Adrenal gland (tissue), 5 donors: ENCODE measurements at regions not wholly inside any gene's neighbourhood (a gene's known extent, or its start where the extent isn't known, plus 50 kb on each side); places are given as distances from the start of the nearest gene placed in this dataset.

Experiments used
- CTCF ChIP-seq, 6 experiments: fragments of 450-650 bp in 4 of 6; fragments of 200-600 bp in 2 of 6; sonication (generic) in 1 of 6; IDR thresholded peaks; 1 replicate in 5 of 6; 2 replicates in 1 of 6; pipeline versions ENCODE4 v1.5.1 to v1.8.0; 2016 to 2021; ENCODE audit warnings: antibody characterized with exemption in 6 of 6, mild to moderate bottlenecking in 2 of 6, moderate library complexity in 1 of 6
- POLR2A ChIP-seq, 2 donors: fragments of 450-650 bp; IDR thresholded peaks; one replicate each; pipeline ENCODE4 v1.6.1; 2017; ENCODE audit warnings: antibody characterized with exemption in 2 of 2, mild to moderate bottlenecking in 2 of 2, moderate library complexity in 1 of 2
- donor health status: DM: no; HTN: no; CAD: no.

- TF ChIP-seq CTCF (IDR thresholded peaks at IDR 0.05): no peak
- TF ChIP-seq POLR2A (IDR thresholded peaks at IDR 0.05): no peak
Measured at GRCh38 chr11:12603143-12604088, 70.8 kb upstream of the TEAD1 start.
